NCI-H748 (cell line): ENCODE measurements at regions not wholly inside any gene's neighbourhood (a gene's known extent, or its start where the extent isn't known, plus 50 kb on each side); places are given as distances from the start of the nearest gene placed in this dataset.
"Not testable (repeated sequence)": the region's sequence is repeated elsewhere in the genome, so short reads cannot be mapped to it uniquely, and the experiment has no call there.

Source experiments
- DNase-seq: peaks from one replicate; lab custom pipeline; 2025; ENCODE audit not compliant: unreplicated experiment; lab: John Stamatoyannopoulos, UW

DNA sequence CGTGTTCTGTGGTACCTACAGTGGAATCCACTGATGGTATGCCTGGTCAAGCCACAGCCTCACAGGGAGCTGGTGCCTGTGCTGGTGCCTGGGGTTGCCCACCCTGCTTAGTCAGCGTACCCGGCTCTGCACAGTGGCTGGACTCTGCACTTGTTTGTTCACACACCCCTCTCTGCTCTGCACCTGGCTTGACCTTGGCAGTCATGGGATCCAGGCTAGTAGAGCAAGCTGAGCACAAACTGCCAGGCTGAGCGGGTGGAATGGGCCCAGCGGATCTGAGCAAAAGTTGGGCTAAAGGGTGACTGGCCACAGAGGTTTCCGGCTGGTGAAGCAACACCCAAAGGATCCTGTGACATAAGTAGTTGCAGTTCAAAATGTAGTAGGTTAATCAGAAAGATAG is 163.5 kb downstream of the CDH19 start:
- no peak for DNase-seq

DNA sequence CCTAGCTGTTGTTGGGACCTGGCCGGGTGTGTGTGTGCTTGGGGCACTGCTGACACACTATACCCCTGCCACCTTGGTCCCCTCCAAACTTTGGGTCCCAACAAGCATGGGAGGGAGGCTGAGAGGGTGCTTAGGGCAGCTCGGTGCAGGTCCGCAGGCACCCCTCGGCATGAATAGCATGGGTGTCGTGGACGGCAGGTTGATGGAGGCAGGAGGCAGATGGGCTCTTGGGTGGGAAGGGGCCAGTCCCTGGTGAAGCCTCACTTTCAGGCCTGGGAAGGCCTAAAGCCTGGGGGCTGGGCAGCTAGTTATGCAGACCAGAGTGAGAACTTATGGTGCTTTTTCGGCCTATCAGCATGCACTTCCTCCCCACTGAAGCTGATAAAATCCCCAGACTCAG is 164.2 kb downstream of the CDH19 start:
- no peak for DNase-seq

GRCh38 chr18:66438711-66439536 is 165.0 kb downstream of the CDH19 start:
- no peak for DNase-seq

DNA sequence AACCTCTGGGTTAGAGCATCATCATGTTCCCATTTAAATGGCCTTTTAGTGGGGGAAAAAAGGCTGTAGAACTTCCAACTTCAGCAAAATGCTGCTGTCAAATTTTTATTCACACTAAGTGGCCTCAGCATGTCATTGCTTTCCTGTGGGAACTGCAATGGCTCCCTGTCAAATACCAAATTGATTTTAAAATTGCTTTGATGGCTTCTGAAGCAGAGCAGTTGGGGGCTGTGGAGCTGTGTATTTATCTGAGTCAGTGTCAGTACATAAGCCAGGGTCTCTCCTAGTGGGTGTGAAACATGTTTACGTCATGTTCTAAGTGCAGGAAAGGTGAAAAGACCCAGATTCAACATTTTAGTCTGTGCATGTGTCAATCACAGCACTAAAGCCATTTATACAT is 171.3 kb downstream of the CDH19 start:
- no peak for DNase-seq

- DNase-seq = no peak
Measured at GRCh38 chr18:66428795-66429194, 175.1 kb downstream of the CDH19 start.

DNA sequence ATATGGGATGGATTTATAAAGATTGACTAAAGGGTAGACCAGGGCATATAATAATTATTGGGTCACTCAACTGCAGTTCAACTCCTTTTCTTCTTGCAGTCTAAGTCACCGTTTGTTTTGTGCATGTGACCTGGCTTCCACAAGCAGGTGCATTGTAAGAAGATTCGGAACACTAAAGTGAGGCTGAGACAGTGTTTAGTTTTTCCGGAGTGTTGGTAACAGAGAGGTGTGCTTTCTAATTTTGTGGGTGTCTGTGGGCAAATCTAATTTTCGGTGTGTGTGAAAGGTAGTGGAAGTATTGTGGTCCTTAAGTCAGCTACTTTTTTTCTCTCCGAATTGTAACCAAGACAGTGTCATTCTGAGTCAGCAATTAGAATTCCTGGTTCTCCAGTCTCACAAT is 184.5 kb downstream of the CDH19 start:
- no peak for DNase-seq

DNA sequence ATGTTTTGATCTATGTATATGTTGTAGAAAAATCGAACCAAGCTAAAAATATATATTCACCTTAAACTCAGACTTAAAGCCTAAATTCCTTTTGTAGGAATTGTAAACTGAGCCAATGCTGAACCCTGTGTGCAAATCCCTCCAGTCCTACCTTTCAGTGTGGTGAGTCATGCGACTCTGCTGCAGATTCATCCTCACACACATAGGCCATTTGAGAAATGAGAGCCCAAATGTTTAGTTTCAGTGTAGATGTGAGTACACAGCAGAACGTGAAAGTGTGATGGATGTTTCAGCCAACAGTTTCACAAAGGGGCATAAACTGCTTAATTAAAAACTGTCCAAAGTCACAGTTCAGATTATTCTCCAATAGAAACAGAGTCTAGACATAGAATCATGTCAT is 193.2 kb downstream of the CDH19 start:
- DNase-seq = no peak

DNA sequence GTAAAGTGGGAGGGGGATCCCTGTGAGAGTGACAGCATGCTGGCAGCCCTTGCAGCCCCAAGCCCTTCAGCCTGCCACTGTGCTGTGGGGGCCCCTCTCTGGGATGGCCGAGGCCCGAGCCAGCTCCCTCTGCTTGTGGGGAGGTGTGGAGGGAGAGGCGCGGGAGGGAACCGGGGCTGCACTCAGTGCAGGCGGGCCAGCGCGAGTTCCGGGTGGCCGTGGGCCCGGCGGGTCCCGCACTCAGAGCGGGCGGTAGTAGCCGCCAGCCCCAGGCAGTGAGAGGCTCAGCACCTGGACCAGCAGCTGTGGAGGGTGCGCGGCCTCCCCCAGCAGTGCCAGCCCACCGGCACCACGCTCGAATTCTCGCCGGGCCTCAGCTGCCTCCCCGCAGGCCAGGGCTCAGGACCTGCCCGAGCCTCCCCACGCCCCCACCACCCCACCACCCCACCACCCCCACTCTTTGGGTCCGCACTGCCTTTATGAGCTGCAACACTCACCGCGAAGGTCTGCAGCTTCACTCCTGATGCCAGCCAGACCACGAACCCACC is 208.1 kb downstream of the CDH19 start:
- DNase-seq = no peak

DNA sequence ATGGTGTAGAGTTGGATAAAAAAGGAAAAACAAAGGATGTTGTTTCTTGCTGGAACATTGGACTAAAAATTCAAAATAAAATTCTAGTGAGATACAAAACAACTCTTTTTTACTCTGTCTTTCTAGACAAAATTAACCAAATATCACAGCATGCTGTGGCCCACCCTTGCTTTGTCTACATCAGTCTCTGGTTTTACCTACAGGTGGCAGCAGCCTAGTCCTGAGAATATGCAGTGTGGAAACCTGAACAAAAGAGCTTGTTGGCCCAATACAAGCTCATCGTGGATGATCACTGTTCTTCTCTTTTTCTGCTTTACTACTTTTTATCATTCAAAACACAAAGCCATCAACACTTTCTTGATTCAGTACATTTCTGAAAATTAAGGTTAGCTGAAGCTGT is 210.4 kb downstream of the CDH19 start:
- peak; percentile 13 for DNase-seq

DNA sequence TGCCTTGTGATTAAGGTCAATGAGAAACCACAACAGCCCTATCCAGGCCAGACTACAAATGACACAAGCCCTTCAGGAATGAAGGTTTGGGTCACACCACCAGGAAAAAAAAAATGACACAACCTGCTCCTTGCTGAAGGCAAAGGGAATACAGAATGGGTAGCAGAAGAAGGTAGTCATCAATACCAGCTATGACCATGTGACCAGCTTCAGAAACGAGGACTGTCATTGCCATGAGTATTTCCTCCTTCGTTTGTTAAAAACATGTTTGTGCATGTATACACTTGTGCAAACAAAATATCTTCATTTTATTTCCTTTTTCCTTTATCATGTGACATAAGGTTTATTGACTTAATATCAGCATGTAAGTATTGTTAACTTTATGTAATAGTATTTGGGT is 226.6 kb downstream of the CDH19 start:
- DNase-seq = no peak

- not testable (repeated sequence) for DNase-seq
Measured at GRCh38 chr18:66375391-66375790, 228.5 kb downstream of the CDH19 start.

- peak; percentile 17 for DNase-seq
Measured at GRCh38 chr18:66346833-66347588, 256.9 kb downstream of the CDH19 start.

- DNase-seq = peak; percentile 98
Measured at GRCh38 chr18:66344227-66344626, 259.7 kb downstream of the CDH19 start.

GRCh38 chr18:66342577-66342976 is 261.3 kb downstream of the CDH19 start:
- no peak for DNase-seq

DNA sequence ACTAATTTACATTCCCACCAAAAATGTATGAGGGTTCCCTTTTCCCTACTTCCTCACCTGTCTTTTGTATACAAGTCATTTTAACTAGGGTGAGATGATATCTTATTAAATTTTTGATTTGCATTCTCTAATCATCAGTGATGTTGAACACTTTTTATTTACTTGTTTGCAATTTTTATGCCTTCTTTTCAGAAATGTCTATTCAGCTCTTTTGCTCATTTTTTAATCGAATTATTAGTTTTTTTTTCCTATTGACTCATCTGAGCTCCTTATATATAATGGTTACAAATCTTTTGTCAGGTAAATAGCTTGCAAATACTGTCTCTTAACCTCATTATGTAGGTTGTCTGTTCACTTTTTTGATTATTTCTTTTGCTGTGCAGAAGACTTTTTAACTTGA is 269.4 kb downstream of the CDH19 start:
- DNase-seq = no peak

GRCh38 chr18:66329716-66330115 is 274.2 kb downstream of the CDH19 start:
- no peak for DNase-seq

DNA sequence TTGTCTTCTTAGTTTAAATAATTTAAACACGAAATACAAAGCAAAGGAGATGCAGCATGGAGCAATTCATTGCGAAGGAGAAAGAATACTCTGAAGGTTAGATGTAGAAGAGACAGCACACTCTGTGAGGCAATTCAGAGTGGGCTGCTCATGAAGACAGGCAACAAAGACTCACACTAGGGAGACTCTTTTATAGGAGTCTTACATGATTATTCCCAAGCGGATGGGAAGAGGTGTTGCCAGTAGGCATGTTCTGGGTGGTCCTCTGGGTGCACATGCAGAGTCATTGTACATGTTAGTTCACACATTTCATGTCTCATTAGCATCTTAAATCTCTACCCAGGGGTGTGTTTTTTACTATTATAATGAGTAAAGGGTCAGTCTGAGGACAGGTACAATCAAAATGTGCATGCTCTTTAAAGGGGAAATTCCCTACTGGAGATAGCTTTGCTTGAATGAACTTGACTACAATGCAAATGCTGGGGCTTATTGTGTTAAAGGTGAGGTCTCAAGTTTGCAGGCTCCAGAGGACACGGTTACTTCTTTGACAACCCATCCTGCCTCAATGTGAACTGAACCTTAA is 275.5 kb downstream of the CDH19 start:
- no peak for DNase-seq

DNA sequence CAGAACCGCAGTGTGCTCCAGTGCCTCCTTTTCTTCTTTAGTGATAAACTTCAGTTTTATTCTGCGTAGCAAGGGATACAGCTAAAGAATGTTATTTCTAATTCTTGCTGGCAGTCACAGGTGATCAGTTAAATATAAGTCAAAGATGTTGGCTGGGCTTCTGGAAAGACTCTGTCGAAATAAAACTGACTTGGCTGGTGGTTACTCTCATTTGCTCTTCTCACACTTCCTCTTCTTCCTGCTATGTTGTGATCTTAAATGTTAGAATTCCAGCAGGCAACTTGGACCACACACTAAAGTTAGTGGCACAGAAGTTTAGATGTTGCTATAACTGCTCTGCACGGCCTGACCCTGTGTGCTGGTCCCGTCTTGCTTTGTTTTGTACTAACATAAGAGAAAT is 278.6 kb downstream of the CDH19 start:
- no peak for DNase-seq

DNA sequence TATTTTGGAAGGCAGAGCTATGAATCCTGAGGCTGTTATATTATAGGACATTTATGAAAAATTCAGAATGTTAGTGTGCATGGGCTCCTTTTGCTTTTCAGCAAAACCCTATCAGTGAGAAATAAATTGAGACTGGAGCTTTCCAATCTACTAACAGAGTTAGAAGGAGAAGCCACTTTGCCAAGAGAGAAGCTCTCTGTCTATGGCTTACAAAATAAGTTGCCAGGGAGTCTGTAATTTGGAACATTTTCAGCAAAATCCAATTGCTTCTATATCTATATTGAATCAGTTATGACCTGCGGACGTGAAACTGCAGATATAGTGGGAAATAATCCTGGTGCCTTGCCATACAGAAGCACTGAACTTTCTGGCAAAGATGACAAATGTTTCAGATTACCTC is 279.3 kb downstream of the CDH19 start:
- DNase-seq = no peak

GRCh38 chr18:66317243-66318090 is 286.4 kb downstream of the CDH19 start:
- DNase-seq = no peak

- DNase-seq = peak; percentile 59
Measured at GRCh38 chr18:66316701-66317100, 287.2 kb downstream of the CDH19 start.
